HG02623 (cell line): ENCODE measurements at regions not wholly inside any gene's neighbourhood (a gene's known extent, or its start where the extent isn't known, plus 50 kb on each side); places are given as distances from the start of the nearest gene placed in this dataset.
A peak's percentile ranks its signal among the peaks of the same experiment; 100 is the strongest.

Source experiments
- ATAC-seq: cut with Tn5 transposase; IDR thresholded peaks from one replicate; pipeline ENCODE4 v1.9.1; 2021; ENCODE audit warnings: moderate library complexity; ENCODE audit not compliant: unreplicated experiment

DNA sequence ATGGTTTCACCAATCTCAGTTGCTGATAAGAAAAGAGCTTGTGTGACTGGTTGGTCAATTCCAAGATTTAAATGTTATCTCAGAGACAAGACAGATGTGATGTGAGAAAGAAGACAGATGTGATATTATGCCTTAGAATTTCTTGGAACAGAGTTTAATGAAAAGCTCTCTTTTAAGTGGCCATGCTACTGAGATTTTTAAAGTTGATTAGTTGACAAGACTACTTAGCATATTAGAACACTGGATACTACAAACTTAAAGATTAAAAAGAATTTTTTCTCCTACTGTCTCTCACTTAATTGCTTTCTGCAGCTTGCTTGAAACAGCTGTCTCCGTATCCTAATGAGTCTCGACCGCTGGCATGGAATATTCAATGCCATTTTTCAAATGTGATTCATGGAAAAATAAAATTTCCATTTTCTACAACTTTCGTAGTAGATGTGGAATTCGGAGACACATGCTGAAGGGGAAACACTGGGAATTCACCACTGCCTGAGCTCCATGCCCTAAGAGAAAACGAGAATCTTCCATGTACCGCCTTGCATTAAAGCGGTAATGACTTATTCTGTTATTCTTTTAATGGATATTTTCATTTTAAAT is 634.2 kb upstream of the SETBP1 start:
- no peak for ATAC-seq

- ATAC-seq = no peak
Measured at GRCh38 chr18:44047585-44047984, 633.1 kb upstream of the SETBP1 start.

- ATAC-seq = no peak
Measured at GRCh38 chr18:44048435-44048834, 632.3 kb upstream of the SETBP1 start.

DNA sequence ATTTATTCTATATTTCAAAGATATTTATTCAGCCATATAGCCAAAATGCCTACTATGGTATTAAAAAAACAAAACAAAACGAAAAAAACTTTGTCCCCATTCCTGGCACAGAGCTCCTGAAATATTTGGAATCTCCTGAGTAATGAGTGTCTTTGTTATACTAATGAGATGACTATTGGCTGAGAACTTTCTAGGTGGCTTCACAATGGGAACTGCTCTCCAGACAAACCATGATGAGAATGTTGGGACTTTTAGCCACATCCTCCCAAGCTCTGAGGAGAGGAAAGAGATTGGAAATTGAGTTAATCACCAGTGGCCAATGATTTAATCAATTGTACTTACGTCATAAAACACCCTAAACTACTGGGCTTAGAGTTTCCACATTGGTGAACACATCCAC is 631.8 kb upstream of the SETBP1 start:
- no peak for ATAC-seq

DNA sequence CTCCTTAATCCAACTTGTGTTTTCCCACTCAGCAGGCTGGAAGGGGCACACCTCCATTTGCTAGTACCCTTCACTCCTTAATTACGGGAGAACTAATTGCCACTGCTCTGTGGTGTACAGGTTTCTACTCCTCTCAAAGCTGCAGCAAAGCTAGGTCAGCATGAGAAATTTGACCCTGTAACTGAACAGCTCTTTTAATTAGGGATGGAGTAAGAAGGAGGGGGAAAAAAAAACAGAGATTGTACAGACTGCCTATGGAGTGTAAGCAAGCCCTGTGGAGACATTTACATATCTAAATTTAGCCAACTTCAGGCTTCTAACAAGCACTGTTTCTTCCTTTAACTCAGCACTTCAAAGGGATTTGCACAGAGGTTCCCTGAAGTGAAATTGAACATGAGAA is 629.7 kb upstream of the SETBP1 start:
- ATAC-seq = no peak

DNA sequence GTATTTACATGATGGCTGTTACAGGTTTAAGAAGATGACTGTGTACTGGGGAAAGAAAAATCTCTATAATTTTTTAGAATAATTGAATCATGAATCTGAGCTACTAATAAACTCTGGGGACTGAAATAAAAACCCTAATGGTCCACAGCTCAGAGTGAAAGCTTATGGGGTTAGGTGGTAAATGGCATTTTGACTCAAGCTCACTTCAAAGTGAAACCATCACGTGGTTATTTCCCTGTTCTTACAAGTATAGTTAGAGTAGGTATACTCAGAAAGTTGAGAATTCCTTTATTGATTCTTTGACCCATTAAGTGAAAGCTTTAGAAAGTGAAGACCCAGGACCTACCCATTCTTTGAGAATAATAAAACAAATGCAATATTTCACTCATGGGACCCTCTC is 626.2 kb upstream of the SETBP1 start:
- no peak for ATAC-seq

DNA sequence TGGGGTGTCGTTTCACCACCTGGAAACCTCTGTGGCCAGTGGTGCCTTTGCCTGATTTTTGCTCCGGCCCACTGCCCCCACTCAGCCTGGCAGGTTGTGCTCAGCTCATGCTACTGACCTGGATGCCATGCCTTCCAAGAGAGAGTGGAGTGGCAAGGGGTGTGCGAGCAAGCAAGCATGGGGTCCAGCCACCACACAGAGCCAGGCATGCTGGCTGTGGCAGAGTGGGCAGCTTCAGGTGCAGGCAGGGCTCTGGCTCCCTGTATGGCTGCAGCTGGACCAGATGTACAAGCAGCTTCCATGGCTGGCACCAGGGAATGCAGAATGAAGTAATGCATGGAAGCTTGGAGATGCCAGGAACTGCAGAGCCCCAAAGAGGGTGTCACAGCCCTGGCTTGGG is 620.5 kb upstream of the SETBP1 start:
- ATAC-seq = no peak

GRCh38 chr18:44061438-44061837 is 619.2 kb upstream of the SETBP1 start:
- ATAC-seq = no peak

GRCh38 chr18:44062345-44062744 is 618.3 kb upstream of the SETBP1 start:
- ATAC-seq = no peak

- ATAC-seq = no peak
Measured at GRCh38 chr18:44065206-44065605, 615.5 kb upstream of the SETBP1 start.

DNA sequence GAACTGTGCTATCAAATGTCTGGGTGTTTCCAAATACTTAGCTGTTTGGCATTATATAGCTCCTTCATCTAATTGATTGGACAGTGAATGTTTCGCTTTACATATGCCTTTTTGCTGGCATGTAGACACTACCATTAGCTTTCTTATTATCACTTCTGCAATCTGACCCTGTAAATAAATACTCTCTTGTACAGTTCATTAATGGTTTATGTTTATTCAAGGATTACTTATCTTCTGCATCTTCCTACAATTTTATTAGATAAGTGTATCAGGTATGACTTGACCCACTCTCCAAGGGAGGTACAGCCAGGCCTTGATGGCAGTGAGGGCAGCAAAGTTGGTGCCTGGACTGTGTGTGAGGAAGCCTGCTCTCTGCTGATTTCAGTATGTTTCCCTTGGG is 614.1 kb upstream of the SETBP1 start:
- no peak for ATAC-seq

- no peak for ATAC-seq
Measured at GRCh38 chr18:44067186-44067585, 613.5 kb upstream of the SETBP1 start.

DNA sequence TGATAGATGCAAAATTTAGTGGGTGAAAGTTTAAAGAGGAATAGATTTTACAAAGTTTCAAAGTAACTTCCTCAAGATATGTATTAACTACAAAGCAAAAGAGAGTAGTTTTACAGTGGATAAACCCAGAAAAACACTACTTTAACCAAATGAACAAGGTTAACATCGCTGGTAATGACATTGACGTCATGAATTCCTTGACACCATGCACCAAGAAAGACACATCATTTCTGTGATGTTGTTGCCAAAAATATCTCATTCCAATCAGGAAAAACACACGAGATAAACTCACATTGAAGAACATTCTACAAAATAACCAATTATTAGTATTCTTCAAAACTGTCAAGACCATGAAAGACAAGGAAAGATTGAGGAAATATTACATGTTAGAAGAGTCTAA is 605.6 kb upstream of the SETBP1 start:
- ATAC-seq = no peak

GRCh38 chr18:44079606-44080005 is 601.1 kb upstream of the SETBP1 start:
- no peak for ATAC-seq

DNA sequence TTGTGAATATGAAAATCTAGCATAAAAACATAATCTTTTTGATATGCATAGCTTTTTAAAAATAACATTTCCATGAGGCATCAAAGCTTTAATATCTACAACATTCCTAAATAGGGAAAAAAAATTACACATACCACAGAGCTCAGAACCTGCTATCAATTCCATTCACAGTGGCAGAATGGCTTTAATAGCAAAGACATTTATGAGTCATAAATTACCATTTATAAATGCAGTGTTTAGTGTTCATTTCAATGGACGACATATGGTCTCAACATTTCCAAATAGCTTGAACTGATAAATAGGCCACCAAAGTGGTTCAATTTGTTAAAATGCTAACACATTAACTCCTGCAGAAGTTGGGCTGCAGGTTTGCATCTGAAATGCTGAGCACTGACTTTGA is 600.6 kb upstream of the SETBP1 start:
- ATAC-seq = no peak

- ATAC-seq = no peak
Measured at GRCh38 chr18:44089732-44090131, 591.0 kb upstream of the SETBP1 start.

DNA sequence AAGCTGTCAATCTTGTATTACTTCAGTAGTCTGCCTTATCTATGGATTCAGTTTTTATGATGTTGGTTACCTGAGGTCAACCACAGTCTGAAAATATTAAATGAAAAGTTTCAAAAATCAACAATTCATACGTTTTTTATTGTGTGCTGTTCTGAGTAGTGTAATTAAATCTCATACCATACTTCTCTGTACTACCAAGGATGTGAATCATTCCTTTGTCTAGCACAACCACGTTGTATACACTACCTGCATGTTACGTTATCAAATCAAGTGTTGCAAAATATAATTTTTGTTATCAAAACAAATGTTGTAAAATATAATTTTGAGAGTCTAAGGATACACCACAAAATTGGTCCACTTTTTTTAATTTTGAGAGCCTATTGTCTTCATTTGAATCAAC is 590.2 kb upstream of the SETBP1 start:
- ATAC-seq = no peak

GRCh38 chr18:44093253-44093652 is 587.4 kb upstream of the SETBP1 start:
- ATAC-seq = no peak

- ATAC-seq = no peak
Measured at GRCh38 chr18:44096016-44096415, 584.7 kb upstream of the SETBP1 start.

- ATAC-seq = peak; percentile 38
Measured at GRCh38 chr18:44098551-44099098, 582.1 kb upstream of the SETBP1 start.

- ATAC-seq = no peak
Measured at GRCh38 chr18:44107187-44107586, 573.5 kb upstream of the SETBP1 start.

DNA sequence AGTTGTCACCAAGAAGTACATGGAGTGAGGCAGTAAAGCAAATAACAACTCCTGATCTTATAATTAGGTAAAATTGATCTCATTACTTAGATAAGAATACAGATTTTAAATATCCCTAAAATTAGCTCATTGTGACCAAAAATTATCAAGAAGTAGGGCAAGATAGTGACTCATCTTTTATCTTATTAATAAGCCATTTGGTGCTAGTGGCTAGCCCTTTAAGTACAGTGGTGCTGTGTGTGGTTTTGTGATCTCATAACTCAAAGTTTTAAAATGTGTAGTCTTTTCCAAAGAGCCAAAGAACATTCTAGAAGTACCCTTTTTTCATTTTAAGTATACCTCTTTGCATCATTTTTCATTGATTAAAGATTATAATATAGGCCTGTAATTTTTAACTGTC is 569.4 kb upstream of the SETBP1 start:
- no peak for ATAC-seq

GRCh38 chr18:44117821-44118220 is 562.9 kb upstream of the SETBP1 start:
- no peak for ATAC-seq
